ENCODE measurements at regions not wholly inside any gene's neighbourhood (a gene's known extent, or its start where the extent isn't known, plus 50 kb on each side); places are given as distances from the start of the nearest gene placed in this dataset.

DNA sequence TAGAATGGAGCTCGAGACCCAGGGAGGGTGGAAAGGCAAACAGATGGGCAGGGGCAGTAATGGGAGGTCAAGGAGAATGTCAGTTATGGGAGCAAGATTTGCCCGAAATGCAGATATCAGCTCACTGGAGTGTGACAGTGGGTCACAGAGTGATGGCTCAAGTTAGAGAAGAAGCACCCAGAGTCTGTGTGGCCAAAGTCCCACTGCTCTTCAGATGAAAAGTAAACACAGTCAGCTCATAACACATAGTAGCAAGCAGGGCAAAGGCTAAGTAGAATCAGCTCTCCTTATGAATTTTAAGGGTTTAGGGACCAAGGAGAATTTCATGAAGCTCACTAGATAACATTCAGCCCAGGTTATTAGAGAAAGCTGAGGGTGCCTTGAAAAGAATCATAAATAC is 264.9 kb upstream of the MON1B start:
- Histone ChIP-seq H3K4me3 (ENCODE audit: insufficient read depth, low read depth, low read length) (no peak overlapping the region), H4K20me1 (ENCODE audit: insufficient read depth, low read length) (no peaks in the 10 kb centered on the region), H3K27me3 (ENCODE audit: insufficient read depth, low read length) (no peaks in the 10 kb centered on the region), H3K9me3 (ENCODE audit: insufficient read depth, low read depth, low read length) (no peaks in the 10 kb centered on the region), H3K4me1 (ENCODE audit: insufficient read depth, low read length) (no peaks in the 10 kb centered on the region), H3K9ac (ENCODE audit: low read length) (no peak overlapping the region), H3K79me2 (ENCODE audit: insufficient read depth, low read length) (no peaks in the 10 kb centered on the region), H3K36me3 (ENCODE audit: insufficient read depth, low read length) (no peaks in the 10 kb centered on the region), H3K27ac (ENCODE audit: low read depth, low read length) (no peak overlapping the region), H3K4me2 (ENCODE audit: low read length) (no peak overlapping the region), H2AFZ (ENCODE audit: low read depth, low read length) (no peak overlapping the region)
- Mint-ChIP-seq H3K27me3 (ENCODE audit: low read depth, unreplicated experiment) (no peaks in the 10 kb centered on the region), H3K36me3 (ENCODE audit: low read depth, unreplicated experiment) (no peaks in the 10 kb centered on the region), H3K27ac (ENCODE audit: unreplicated experiment) (no peak overlapping the region), H3K9me3 (ENCODE audit: unreplicated experiment) (peaks cover 3% of the 10 kb centered on the region), H3K4me1 (ENCODE audit: low read depth, unreplicated experiment) (no peaks in the 10 kb centered on the region), H3K4me3 (ENCODE audit: unreplicated experiment) (no peak overlapping the region)
- DNase-seq (ENCODE audit: low read depth) (no peak), FAIRE-seq (no peak)
- TF ChIP-seq, protein P1, sequence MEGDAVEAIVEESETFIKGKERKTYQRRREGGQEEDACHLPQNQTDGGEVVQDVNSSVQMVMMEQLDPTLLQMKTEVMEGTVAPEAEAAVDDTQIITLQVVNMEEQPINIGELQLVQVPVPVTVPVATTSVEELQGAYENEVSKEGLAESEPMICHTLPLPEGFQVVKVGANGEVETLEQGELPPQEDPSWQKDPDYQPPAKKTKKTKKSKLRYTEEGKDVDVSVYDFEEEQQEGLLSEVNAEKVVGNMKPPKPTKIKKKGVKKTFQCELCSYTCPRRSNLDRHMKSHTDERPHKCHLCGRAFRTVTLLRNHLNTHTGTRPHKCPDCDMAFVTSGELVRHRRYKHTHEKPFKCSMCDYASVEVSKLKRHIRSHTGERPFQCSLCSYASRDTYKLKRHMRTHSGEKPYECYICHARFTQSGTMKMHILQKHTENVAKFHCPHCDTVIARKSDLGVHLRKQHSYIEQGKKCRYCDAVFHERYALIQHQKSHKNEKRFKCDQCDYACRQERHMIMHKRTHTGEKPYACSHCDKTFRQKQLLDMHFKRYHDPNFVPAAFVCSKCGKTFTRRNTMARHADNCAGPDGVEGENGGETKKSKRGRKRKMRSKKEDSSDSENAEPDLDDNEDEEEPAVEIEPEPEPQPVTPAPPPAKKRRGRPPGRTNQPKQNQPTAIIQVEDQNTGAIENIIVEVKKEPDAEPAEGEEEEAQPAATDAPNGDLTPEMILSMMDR (IDR thresholded peaks at IDR 0.05; ENCODE audit: insufficient read depth, low read depth, low read length): no peak
- no peak for TF ChIP-seq EZH2 (IDR thresholded peaks at IDR 0.05; ENCODE audit: insufficient read depth, low read length)

DNA sequence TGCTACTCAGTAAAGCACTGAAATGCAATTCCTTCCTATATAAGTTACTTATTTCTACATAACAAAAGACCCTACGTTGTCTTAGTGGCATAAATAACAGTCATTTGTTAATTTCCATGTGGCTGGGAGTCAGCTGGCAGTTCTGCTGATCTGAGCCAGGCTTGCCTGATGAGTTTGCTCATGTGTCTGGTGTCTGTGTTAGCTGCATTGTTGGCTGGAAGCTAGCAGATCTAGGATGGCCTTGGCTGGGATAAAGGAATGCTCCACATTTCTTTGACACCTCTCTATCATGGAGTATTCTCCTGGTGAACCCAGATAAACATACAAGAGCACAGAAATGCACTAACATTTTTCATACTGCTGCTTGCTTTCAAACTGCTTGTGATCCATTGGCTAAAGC is 264.4 kb upstream of the MON1B start:
- DNase-seq (ENCODE audit: low read depth) (no peak), FAIRE-seq (no peak)
- Histone ChIP-seq H3K9me3 (ENCODE audit: insufficient read depth, low read depth, low read length) (no peaks in the 10 kb centered on the region), H3K36me3 (ENCODE audit: insufficient read depth, low read length) (no peaks in the 10 kb centered on the region), H3K4me2 (ENCODE audit: low read length) (no peak overlapping the region), H3K4me1 (ENCODE audit: insufficient read depth, low read length) (no peaks in the 10 kb centered on the region), H3K27me3 (ENCODE audit: insufficient read depth, low read length) (no peaks in the 10 kb centered on the region), H4K20me1 (ENCODE audit: insufficient read depth, low read length) (no peaks in the 10 kb centered on the region), H3K27ac (ENCODE audit: low read depth, low read length) (no peak overlapping the region), H3K79me2 (ENCODE audit: insufficient read depth, low read length) (no peaks in the 10 kb centered on the region), H2AFZ (ENCODE audit: low read depth, low read length) (no peak overlapping the region), H3K9ac (ENCODE audit: low read length) (no peak overlapping the region), H3K4me3 (ENCODE audit: insufficient read depth, low read depth, low read length) (no peak overlapping the region)
- TF ChIP-seq EZH2 (IDR thresholded peaks at IDR 0.05; ENCODE audit: insufficient read depth, low read length): no peak
- TF ChIP-seq, protein P1 (IDR thresholded peaks at IDR 0.05; ENCODE audit: insufficient read depth, low read depth, low read length): no peak
- no peak overlapping the region for H3K27ac Mint-ChIP-seq (ENCODE audit: unreplicated experiment)
- H3K36me3 Mint-ChIP-seq (ENCODE audit: low read depth, unreplicated experiment): no peaks in the 10 kb centered on the region
- no peak overlapping the region for H3K4me3 Mint-ChIP-seq (ENCODE audit: unreplicated experiment)
- H3K4me1 Mint-ChIP-seq (ENCODE audit: low read depth, unreplicated experiment): no peaks in the 10 kb centered on the region
- H3K27me3 Mint-ChIP-seq (ENCODE audit: low read depth, unreplicated experiment): no peaks in the 10 kb centered on the region
- H3K9me3 Mint-ChIP-seq (ENCODE audit: unreplicated experiment): peaks cover 3% of the 10 kb centered on the region

DNA sequence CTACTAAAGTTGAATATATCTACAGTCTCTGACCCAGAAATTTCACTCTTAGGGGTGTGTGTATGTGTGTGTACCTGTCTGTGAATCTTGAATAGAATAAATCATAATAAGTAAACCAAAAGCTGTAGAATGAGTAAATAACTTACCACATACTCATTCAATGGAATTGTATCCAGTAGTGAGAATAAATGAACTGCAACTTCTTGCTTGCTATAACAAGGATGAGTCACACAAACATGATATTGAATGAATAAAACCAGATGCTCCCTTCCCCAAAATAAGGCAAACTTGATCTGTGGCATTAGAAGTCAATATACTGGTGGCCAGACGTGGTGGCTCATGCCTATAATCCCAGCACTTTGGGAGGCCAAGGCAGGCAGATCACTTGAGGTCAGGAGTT is 259.8 kb upstream of the MON1B start:
- H3K27me3 ChIP-seq (ENCODE audit: insufficient read depth, low read length): no peaks in the 10 kb centered on the region
- TF ChIP-seq, protein P1 (IDR thresholded peaks at IDR 0.05; ENCODE audit: insufficient read depth, low read depth, low read length): no peak
- no peak for TF ChIP-seq EZH2 (IDR thresholded peaks at IDR 0.05; ENCODE audit: insufficient read depth, low read length)
- no peak overlapping the region for H3K9ac ChIP-seq (ENCODE audit: low read length)
- H3K79me2 ChIP-seq (ENCODE audit: insufficient read depth, low read length): no peaks in the 10 kb centered on the region
- H2AFZ ChIP-seq (ENCODE audit: low read depth, low read length): no peak overlapping the region
- no peaks in the 10 kb centered on the region for H3K36me3 ChIP-seq (ENCODE audit: insufficient read depth, low read length)
- H3K9me3 ChIP-seq (ENCODE audit: insufficient read depth, low read depth, low read length): no peaks in the 10 kb centered on the region
- no peaks in the 10 kb centered on the region for H3K4me1 Mint-ChIP-seq (ENCODE audit: low read depth, unreplicated experiment)
- DNase-seq (ENCODE audit: low read depth): no peak
- no peaks in the 10 kb centered on the region for H3K36me3 Mint-ChIP-seq (ENCODE audit: low read depth, unreplicated experiment)
- no peaks in the 10 kb centered on the region for H3K4me1 ChIP-seq (ENCODE audit: insufficient read depth, low read length)
- H3K4me3 ChIP-seq (ENCODE audit: insufficient read depth, low read depth, low read length): no peak overlapping the region
- H3K27ac Mint-ChIP-seq (ENCODE audit: unreplicated experiment): no peak overlapping the region
- H3K4me3 Mint-ChIP-seq (ENCODE audit: unreplicated experiment): no peak overlapping the region
- no peaks in the 10 kb centered on the region for H4K20me1 ChIP-seq (ENCODE audit: insufficient read depth, low read length)
- no peak overlapping the region for H3K27ac ChIP-seq (ENCODE audit: low read depth, low read length)
- no peak for FAIRE-seq
- H3K4me2 ChIP-seq (ENCODE audit: low read length): no peak overlapping the region
- H3K9me3 Mint-ChIP-seq (ENCODE audit: unreplicated experiment): no peaks in the 10 kb centered on the region
- no peaks in the 10 kb centered on the region for H3K27me3 Mint-ChIP-seq (ENCODE audit: low read depth, unreplicated experiment)

Measured in astrocyte (in vitro differentiated cells and primary cell).